ENCODE measurements at regions not wholly inside any gene's neighbourhood (a gene's known extent, or its start where the extent isn't known, plus 50 kb on each side); places are given as distances from the start of the nearest gene placed in this dataset.

DNA sequence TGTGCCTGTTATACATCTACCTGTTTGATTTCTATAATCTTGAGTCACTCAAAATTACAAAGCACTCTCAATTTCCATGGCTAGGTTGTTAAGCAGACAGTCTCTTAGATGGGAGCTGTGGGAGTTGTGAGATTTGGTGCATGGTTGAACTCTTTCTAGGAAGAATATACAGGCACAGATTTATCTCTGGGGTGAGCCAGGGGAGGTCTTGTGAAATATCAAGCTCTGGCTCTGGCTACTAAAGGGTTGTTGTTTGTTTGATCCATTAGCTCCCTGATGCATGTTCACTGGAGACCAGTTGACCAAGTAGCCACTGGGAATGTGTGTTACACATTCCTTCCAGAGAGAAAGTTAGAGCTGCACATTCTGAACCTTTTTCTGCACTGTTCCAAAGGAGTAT lies 117.2 kb upstream of the HMGA2 start:
- Histone ChIP-seq H3K27me3 (no peaks in the 10 kb centered on the region), H3K36me3 (no peaks in the 10 kb centered on the region), H3K27ac (no peak overlapping the region), H3K9me3 (no peaks in the 10 kb centered on the region), H3K9ac (ENCODE audit: low read depth in 2 of 2, low read length in 2 of 2) (no peak overlapping the region), H3K4me3 (no peak overlapping the region), H3K4me1 (no peaks in the 10 kb centered on the region)
- DNase-seq: no peak
- intact Hi-C loops (cut with DNase I): no loop called here
- TF ChIP-seq, protein P1, sequence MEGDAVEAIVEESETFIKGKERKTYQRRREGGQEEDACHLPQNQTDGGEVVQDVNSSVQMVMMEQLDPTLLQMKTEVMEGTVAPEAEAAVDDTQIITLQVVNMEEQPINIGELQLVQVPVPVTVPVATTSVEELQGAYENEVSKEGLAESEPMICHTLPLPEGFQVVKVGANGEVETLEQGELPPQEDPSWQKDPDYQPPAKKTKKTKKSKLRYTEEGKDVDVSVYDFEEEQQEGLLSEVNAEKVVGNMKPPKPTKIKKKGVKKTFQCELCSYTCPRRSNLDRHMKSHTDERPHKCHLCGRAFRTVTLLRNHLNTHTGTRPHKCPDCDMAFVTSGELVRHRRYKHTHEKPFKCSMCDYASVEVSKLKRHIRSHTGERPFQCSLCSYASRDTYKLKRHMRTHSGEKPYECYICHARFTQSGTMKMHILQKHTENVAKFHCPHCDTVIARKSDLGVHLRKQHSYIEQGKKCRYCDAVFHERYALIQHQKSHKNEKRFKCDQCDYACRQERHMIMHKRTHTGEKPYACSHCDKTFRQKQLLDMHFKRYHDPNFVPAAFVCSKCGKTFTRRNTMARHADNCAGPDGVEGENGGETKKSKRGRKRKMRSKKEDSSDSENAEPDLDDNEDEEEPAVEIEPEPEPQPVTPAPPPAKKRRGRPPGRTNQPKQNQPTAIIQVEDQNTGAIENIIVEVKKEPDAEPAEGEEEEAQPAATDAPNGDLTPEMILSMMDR (IDR thresholded peaks at IDR 0.05): no peak

DNA sequence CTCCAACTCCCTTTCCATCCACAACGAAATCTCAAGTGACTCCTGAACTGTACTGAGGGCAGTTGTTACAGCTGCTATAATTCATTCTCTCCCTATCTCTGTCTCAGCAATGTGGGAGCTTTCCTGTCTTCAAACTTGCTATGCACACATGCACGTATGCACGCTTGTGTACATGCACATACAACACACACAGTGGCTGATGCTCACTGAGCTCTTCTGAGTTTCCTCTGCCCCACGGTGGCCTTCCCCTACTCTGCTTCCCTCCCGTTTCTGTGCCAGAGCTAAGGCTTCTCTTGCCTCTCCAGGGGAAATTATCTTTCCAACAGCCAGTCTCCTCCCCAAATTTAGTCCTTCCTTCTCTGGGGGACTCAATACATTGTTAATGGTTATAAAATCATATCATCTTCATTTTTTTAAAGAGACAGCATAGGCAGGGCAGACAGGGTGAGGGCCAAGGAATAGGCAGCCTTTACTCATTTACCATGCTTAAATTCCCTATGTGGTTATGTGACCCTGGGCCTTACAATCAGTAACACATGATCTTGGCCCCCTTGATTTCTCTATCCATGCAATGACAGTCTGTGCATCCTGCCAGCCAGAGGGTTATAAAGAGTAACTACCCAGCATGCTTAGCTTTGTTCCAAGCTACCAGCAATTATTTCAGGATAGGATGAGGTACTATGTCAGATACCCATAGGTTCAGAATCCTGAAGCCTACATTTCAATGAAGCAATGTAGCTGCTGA lies 111.9 kb upstream of the HMGA2 start:
- H3K9ac ChIP-seq (ENCODE audit: low read depth in 2 of 2, low read length in 2 of 2): no peak overlapping the region
- H3K36me3 ChIP-seq: no peaks in the 10 kb centered on the region
- H3K4me1 ChIP-seq: no peaks in the 10 kb centered on the region
- H3K27ac ChIP-seq: no peak overlapping the region
- no peaks in the 10 kb centered on the region for H3K9me3 ChIP-seq
- H3K27me3 ChIP-seq: no peaks in the 10 kb centered on the region
- intact Hi-C loops (cut with DNase I): no loop called here
- no peak overlapping the region for H3K4me3 ChIP-seq
- TF ChIP-seq, protein P1 (IDR thresholded peaks at IDR 0.05): no peak
- DNase-seq: no peak

DNA sequence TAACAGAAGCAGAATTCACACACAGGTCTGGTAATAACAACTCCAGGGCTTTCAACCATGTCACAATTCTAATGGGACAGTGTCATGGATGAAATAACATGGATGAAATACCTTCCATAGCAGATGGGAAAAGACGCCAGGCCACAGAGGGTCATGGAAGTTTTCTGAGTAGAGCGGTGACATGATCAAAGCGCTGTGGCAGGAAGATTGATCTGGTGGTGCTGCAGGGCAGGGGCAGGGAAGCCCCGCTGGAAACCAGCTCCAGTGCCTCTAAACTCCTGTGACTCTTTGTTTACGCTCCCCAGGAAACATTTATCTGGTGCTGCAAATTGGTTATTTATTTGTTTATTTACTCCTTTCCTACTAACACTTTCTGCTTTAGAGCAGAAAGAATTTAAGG lies 108.3 kb upstream of the HMGA2 start:
- DNase-seq: no peak
- H3K9me3 ChIP-seq: no peaks in the 10 kb centered on the region
- H3K27ac ChIP-seq: no peak overlapping the region
- H3K9ac ChIP-seq (ENCODE audit: low read depth in 2 of 2, low read length in 2 of 2): no peak overlapping the region
- no peak overlapping the region for H3K4me3 ChIP-seq
- no peaks in the 10 kb centered on the region for H3K4me1 ChIP-seq
- no peaks in the 10 kb centered on the region for H3K36me3 ChIP-seq
- no peaks in the 10 kb centered on the region for H3K27me3 ChIP-seq
- intact Hi-C loops (cut with DNase I): no loop called here
- TF ChIP-seq, protein P1 (IDR thresholded peaks at IDR 0.05): no peak

DNA sequence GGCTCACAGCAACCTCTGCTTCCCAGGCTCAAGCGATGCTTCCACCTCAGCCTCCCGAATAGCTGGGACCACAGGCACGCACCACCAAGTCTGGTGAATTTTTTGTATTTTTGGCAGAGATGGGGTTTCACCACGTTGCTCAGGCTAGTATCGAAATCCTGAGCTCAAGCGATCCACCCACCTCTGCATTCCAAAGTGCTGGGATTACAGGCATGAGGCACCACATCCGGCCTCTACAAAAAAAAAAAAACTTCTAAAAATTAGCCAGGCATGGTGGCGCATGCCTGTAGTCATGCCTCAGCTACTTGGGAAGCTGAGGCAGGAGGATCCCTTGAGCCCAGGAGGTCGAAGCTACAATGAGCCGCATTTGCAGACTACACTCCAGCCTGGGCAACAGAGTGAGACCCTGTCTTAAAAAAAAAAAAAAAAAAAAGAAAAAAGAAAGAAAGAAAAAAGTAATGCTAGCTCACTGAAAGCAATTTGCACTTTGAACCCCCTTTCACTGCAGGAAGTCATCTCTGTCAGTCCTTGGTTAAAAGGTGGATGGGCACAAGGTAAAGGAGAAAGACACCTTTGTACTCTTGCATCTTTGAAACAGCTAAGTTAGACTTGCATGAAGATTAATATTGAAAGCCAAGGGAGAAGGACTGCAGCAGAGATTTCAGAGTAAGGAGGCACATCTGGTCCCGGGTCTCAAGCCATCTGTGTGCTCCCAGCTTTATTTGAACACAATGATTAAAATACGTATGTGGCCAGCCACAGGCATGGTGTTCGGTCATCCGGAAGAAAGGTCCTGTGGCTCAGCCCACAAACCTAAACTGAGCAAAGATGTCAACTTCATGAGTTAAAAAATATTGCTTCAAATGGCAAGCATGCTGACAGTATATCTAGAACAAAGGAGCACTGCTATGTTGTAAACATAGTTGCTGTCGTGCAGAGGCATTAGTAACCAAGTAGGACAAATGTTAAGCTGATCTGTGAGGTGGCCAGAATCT lies 103.8 kb upstream of the HMGA2 start:
- Histone ChIP-seq H3K27ac (no peak overlapping the region), H3K9me3 (no peaks in the 10 kb centered on the region), H3K36me3 (no peaks in the 10 kb centered on the region), H3K9ac (ENCODE audit: low read depth in 2 of 2, low read length in 2 of 2) (no peak overlapping the region), H3K4me3 (no peak overlapping the region), H3K4me1 (no peaks in the 10 kb centered on the region), H3K27me3 (no peaks in the 10 kb centered on the region)
- TF ChIP-seq, protein P1 (IDR thresholded peaks at IDR 0.05): no peak
- intact Hi-C loops (cut with DNase I): no loop called here
- no peak for DNase-seq

DNA sequence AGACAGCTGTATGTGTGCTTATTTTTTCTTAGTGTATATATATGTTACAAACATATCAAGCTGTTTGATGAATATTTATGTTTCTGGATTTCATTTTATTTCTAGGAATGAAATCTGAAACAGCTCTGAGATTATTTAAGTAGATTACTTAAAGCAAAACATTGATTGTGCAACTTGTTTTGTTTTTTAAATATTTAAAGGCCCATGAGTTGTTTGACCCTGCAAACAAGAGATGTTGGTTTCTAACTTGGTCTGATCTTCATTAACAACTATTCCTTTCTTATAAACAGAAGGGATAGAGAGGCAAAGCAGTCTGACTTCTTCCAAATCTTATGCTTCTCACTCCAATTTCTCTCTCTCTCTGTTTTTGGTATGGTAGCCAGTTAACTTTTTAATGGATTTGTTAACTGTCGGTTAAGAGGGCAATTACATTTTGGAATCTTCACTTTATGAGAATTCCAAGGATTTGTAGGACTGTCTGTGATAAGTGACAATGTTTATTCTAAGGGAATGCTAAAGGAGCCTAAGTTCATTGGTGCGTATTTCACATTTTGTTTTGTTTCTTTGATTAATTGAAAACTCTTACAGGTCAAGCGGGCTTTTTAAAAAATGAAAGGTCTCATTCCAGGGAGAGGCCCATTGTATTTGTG lies 102.6 kb upstream of the HMGA2 start:
- no peaks in the 10 kb centered on the region for H3K36me3 ChIP-seq
- TF ChIP-seq, protein P1 (IDR thresholded peaks at IDR 0.05): no peak
- no peak overlapping the region for H3K27ac ChIP-seq
- H3K27me3 ChIP-seq: no peaks in the 10 kb centered on the region
- no peaks in the 10 kb centered on the region for H3K9me3 ChIP-seq
- no peaks in the 10 kb centered on the region for H3K4me1 ChIP-seq
- no peak overlapping the region for H3K4me3 ChIP-seq
- DNase-seq: no peak
- intact Hi-C loops (cut with DNase I): no loop called here
- no peak overlapping the region for H3K9ac ChIP-seq (ENCODE audit: low read depth in 2 of 2, low read length in 2 of 2)
